ENCODE measurements at regions not wholly inside any gene's neighbourhood (a gene's known extent, or its start where the extent isn't known, plus 50 kb on each side); places are given as distances from the start of the nearest gene placed in this dataset.

GRCh38 chr20:57880571-57880892, 170.7 kb upstream of the PMEPA1 start:
- Histone ChIP-seq H3K27ac (ENCODE audit: low read length) (no peak overlapping the region), H3K36me3 (ENCODE audit: control insufficient read depth in 2 of 2, extremely low read depth in 1 of 2, insufficient read depth in 1 of 2, low read length in 1 of 2) (no peaks in the 10 kb centered on the region), H3K4me1 (ENCODE audit: control insufficient read depth in 1 of 2, extremely low read depth in 1 of 2, insufficient read depth in 2 of 2, low read length in 2 of 2) (no peaks in the 10 kb centered on the region), H3K9me3 (no peaks in the 10 kb centered on the region), H3K4me3 (ENCODE audit: control insufficient read depth in 1 of 2, extremely low read depth in 1 of 2, low read length in 1 of 2) (no peak overlapping the region), H3K27me3 (replicated peaks in 1 of 2; ENCODE audit: control insufficient read depth in 2 of 2, extremely low read depth in 1 of 2, insufficient read depth in 2 of 2, low read length in 1 of 2) (peaks cover 0 to 6% of the 10 kb centered on the region in 2 experiments)
- H3K36me3 Mint-ChIP-seq = no peaks in the 10 kb centered on the region
- no peak overlapping the region for H3K4me3 Mint-ChIP-seq
- ChIA-PET CTCF (interaction anchor here in 1 of 2 donors (0.5 kb wide), 1 partner anchor 491 kb away, joined by 3 read pairs; no protein-coding TSS in a partner anchor), POLR2A (no interaction called here)
- no peak overlapping the region for H3K27ac Mint-ChIP-seq
- peaks cover 4 to 8% of the 10 kb centered on the region in 2 donors for H3K27me3 Mint-ChIP-seq
- H3K4me1 Mint-ChIP-seq = no peaks in the 10 kb centered on the region
- H3K9me3 Mint-ChIP-seq = no peaks in the 10 kb centered on the region
- DNase-seq (peak in 1 of 35 experiments; percentile 4), ATAC-seq (replicated peaks in 1 of 4) (no peak)

- ATAC-seq (replicated peaks in 1 of 4) (no peak), DNase-seq (no peak)
- WGBS (ENCODE audit: insufficient coverage) = 70% methylated on average over 5 of the region's 13 CpGs
- no peak overlapping the region for H3K4me3 ChIP-seq (ENCODE audit: control insufficient read depth in 1 of 2, extremely low read depth in 1 of 2, low read length in 1 of 2)
- Mint-ChIP-seq H3K4me3 (no peak overlapping the region), H3K27ac (no peak overlapping the region), H3K36me3 (no peaks in the 10 kb centered on the region), H3K4me1 (no peaks in the 10 kb centered on the region), H3K9me3 (no peaks in the 10 kb centered on the region), H3K27me3 (peaks cover 4 to 8% of the 10 kb centered on the region in 2 donors)
- no peaks in the 10 kb centered on the region for H3K36me3 ChIP-seq (ENCODE audit: control insufficient read depth in 2 of 2, extremely low read depth in 1 of 2, insufficient read depth in 1 of 2, low read length in 1 of 2)
- H3K27ac ChIP-seq (ENCODE audit: low read length) = no peak overlapping the region
- H3K4me1 ChIP-seq (ENCODE audit: control insufficient read depth in 1 of 2, extremely low read depth in 1 of 2, insufficient read depth in 2 of 2, low read length in 2 of 2) = no peaks in the 10 kb centered on the region
- POLR2A ChIA-PET = no interaction called here
- peaks cover 0 to 6% of the 10 kb centered on the region in 2 experiments for H3K27me3 ChIP-seq (replicated peaks in 1 of 2; ENCODE audit: control insufficient read depth in 2 of 2, extremely low read depth in 1 of 2, insufficient read depth in 2 of 2, low read length in 1 of 2)
- H3K9me3 ChIP-seq = no peaks in the 10 kb centered on the region
- CTCF ChIA-PET = no interaction called here
These were observed 170.2 kb upstream of the PMEPA1 start for GRCh38 chr20:57879779-57880570.

- no peak for DNase-seq
- no peak for ATAC-seq (replicated peaks in 1 of 4)
- 63% methylated on average over 6 of the region's 7 CpGs for WGBS (ENCODE audit: insufficient coverage)
These were observed 169.6 kb upstream of the PMEPA1 start for GRCh38 chr20:57879437-57879778.

GRCh38 chr20:57878786-57879424, 169.1 kb upstream of the PMEPA1 start:
- H3K27ac Mint-ChIP-seq = no peak overlapping the region
- Histone ChIP-seq H3K36me3 (ENCODE audit: control insufficient read depth in 2 of 2, extremely low read depth in 1 of 2, insufficient read depth in 1 of 2, low read length in 1 of 2) (no peaks in the 10 kb centered on the region), H3K4me3 (ENCODE audit: control insufficient read depth in 1 of 2, extremely low read depth in 1 of 2, low read length in 1 of 2) (no peak overlapping the region), H3K9me3 (no peaks in the 10 kb centered on the region), H3K27me3 (replicated peaks in 1 of 2; ENCODE audit: control insufficient read depth in 2 of 2, extremely low read depth in 1 of 2, insufficient read depth in 2 of 2, low read length in 1 of 2) (peaks cover 0 to 6% of the 10 kb centered on the region in 2 experiments), H3K27ac (ENCODE audit: low read length) (no peak overlapping the region), H3K4me1 (ENCODE audit: control insufficient read depth in 1 of 2, extremely low read depth in 1 of 2, insufficient read depth in 2 of 2, low read length in 2 of 2) (no peaks in the 10 kb centered on the region)
- H3K4me1 Mint-ChIP-seq = no peaks in the 10 kb centered on the region
- no peaks in the 10 kb centered on the region for H3K9me3 Mint-ChIP-seq
- DNase-seq (peak in 1 of 35 experiments; percentile 20), ATAC-seq (replicated peaks in 1 of 4) (no peak)
- H3K36me3 Mint-ChIP-seq = no peaks in the 10 kb centered on the region
- POLR2A ChIA-PET = no interaction called here
- H3K27me3 Mint-ChIP-seq = peaks cover 4 to 6% of the 10 kb centered on the region in 2 donors
- WGBS (ENCODE audit: insufficient coverage) = 91% methylated on average over 5 of the region's 8 CpGs
- CTCF ChIA-PET = no interaction called here
- H3K4me3 Mint-ChIP-seq = no peak overlapping the region

More at GRCh38 chr20:57879437-57879778, 169.6 kb upstream of the PMEPA1 start:
- H3K36me3 Mint-ChIP-seq = no peaks in the 10 kb centered on the region
- no peak overlapping the region for H3K4me3 Mint-ChIP-seq
- ChIA-PET POLR2A (no interaction called here), CTCF (no interaction called here)
- no peaks in the 10 kb centered on the region for H3K9me3 Mint-ChIP-seq
- Histone ChIP-seq H3K4me1 (ENCODE audit: control insufficient read depth in 1 of 2, extremely low read depth in 1 of 2, insufficient read depth in 2 of 2, low read length in 2 of 2) (no peaks in the 10 kb centered on the region), H3K4me3 (ENCODE audit: control insufficient read depth in 1 of 2, extremely low read depth in 1 of 2, low read length in 1 of 2) (no peak overlapping the region), H3K27me3 (replicated peaks in 1 of 2; ENCODE audit: control insufficient read depth in 2 of 2, extremely low read depth in 1 of 2, insufficient read depth in 2 of 2, low read length in 1 of 2) (peaks cover 0 to 6% of the 10 kb centered on the region in 2 experiments), H3K27ac (ENCODE audit: low read length) (no peak overlapping the region), H3K36me3 (ENCODE audit: control insufficient read depth in 2 of 2, extremely low read depth in 1 of 2, insufficient read depth in 1 of 2, low read length in 1 of 2) (no peaks in the 10 kb centered on the region), H3K9me3 (no peaks in the 10 kb centered on the region)
- H3K27ac Mint-ChIP-seq = no peak overlapping the region
- no peaks in the 10 kb centered on the region for H3K4me1 Mint-ChIP-seq
- peaks cover 4 to 6% of the 10 kb centered on the region in 2 donors for H3K27me3 Mint-ChIP-seq

GRCh38 chr20:57877995-57878394, 168.2 kb upstream of the PMEPA1 start:
- H3K9me3 Mint-ChIP-seq = no peaks in the 10 kb centered on the region
- no peak for ATAC-seq (replicated peaks in 1 of 4)
- Histone ChIP-seq H3K36me3 (ENCODE audit: control insufficient read depth in 2 of 2, extremely low read depth in 1 of 2, insufficient read depth in 1 of 2, low read length in 1 of 2) (no peaks in the 10 kb centered on the region), H3K4me1 (ENCODE audit: control insufficient read depth in 1 of 2, extremely low read depth in 1 of 2, insufficient read depth in 2 of 2, low read length in 2 of 2) (no peaks in the 10 kb centered on the region), H3K27ac (ENCODE audit: low read length) (no peak overlapping the region), H3K9me3 (no peaks in the 10 kb centered on the region), H3K4me3 (ENCODE audit: control insufficient read depth in 1 of 2, extremely low read depth in 1 of 2, low read length in 1 of 2) (no peak overlapping the region), H3K27me3 (replicated peaks in 1 of 2; ENCODE audit: control insufficient read depth in 2 of 2, extremely low read depth in 1 of 2, insufficient read depth in 2 of 2, low read length in 1 of 2) (peaks cover 0 to 8% of the 10 kb centered on the region in 2 experiments)
- no peak overlapping the region for H3K27ac Mint-ChIP-seq
- no peaks in the 10 kb centered on the region for H3K4me1 Mint-ChIP-seq
- H3K36me3 Mint-ChIP-seq = no peaks in the 10 kb centered on the region
- no peak for DNase-seq
- ChIA-PET CTCF (no interaction called here), POLR2A (no interaction called here)
- no CpG with 5 or more reads among the region's 4 CpGs for WGBS (ENCODE audit: insufficient coverage)
- peaks cover 4 to 6% of the 10 kb centered on the region in 2 donors for H3K27me3 Mint-ChIP-seq
- H3K4me3 Mint-ChIP-seq = no peak overlapping the region

GRCh38 chr20:57877131-57877824, 167.5 kb upstream of the PMEPA1 start:
- peaks cover 4 to 6% of the 10 kb centered on the region in 2 donors for H3K27me3 Mint-ChIP-seq
- H3K4me3 Mint-ChIP-seq = no peak overlapping the region
- H3K27ac ChIP-seq (ENCODE audit: low read length) = no peak overlapping the region
- H3K4me1 Mint-ChIP-seq = no peaks in the 10 kb centered on the region
- no peaks in the 10 kb centered on the region for H3K36me3 Mint-ChIP-seq
- no peak for ATAC-seq (replicated peaks in 1 of 4)
- peak in 1 of 35 experiments; percentile 5 for DNase-seq
- H3K9me3 ChIP-seq = no peaks in the 10 kb centered on the region
- ChIA-PET POLR2A (no interaction called here), CTCF (no interaction called here)
- H3K9me3 Mint-ChIP-seq = no peaks in the 10 kb centered on the region
- 77% methylated on average over 5 of the region's 16 CpGs for WGBS (ENCODE audit: insufficient coverage)
- H3K4me1 ChIP-seq (ENCODE audit: control insufficient read depth in 1 of 2, extremely low read depth in 1 of 2, insufficient read depth in 2 of 2, low read length in 2 of 2) = no peaks in the 10 kb centered on the region
- no peak overlapping the region for H3K27ac Mint-ChIP-seq
- H3K36me3 ChIP-seq (ENCODE audit: control insufficient read depth in 2 of 2, extremely low read depth in 1 of 2, insufficient read depth in 1 of 2, low read length in 1 of 2) = no peaks in the 10 kb centered on the region
- peaks cover 0 to 10% of the 10 kb centered on the region in 2 experiments for H3K27me3 ChIP-seq (replicated peaks in 1 of 2; ENCODE audit: control insufficient read depth in 2 of 2, extremely low read depth in 1 of 2, insufficient read depth in 2 of 2, low read length in 1 of 2)
- H3K4me3 ChIP-seq (ENCODE audit: control insufficient read depth in 1 of 2, extremely low read depth in 1 of 2, low read length in 1 of 2) = no peak overlapping the region

Data from T-cell (primary cell).